H4 (cell line): ENCODE measurements at regions not wholly inside any gene's neighbourhood (a gene's known extent, or its start where the extent isn't known, plus 50 kb on each side); places are given as distances from the start of the nearest gene placed in this dataset.
A peak's percentile ranks its signal among the peaks of the same experiment; 100 is the strongest.

ENCODE experiments used
- DNase-seq: peaks from one replicate; pipeline ENCODE4 v3.0.0-alpha.2; 2015; ENCODE audit warnings: low spot score

DNA sequence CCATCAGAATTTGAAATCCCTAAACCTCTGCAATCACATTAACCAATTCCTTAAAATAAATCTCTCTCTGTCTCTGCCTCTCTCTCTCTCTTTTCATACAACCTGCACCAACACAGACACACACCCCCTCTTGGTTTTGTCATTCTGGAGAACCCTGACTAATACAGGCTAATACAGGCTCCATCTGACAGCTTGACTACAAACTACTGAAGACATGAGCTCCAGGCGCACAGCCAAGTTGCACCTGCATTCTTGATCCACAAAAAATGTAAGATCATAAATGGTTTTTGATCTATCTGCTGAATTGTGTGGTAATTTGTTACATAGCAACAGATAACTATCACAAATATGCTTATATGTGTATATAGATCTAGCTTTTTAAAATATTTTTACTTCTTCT lies 2414.2 kb downstream of the PCDH7 start:
- no peak for DNase-seq

GRCh38 chr4:33149658-33150524 lies 2429.7 kb downstream of the PCDH7 start:
- DNase-seq: no peak

GRCh38 chr4:33150525-33150910 lies 2430.3 kb downstream of the PCDH7 start:
- no peak for DNase-seq

- peak; percentile 62 for DNase-seq
Measured at GRCh38 chr4:33160126-33160525, 2440.0 kb downstream of the PCDH7 start.

DNA sequence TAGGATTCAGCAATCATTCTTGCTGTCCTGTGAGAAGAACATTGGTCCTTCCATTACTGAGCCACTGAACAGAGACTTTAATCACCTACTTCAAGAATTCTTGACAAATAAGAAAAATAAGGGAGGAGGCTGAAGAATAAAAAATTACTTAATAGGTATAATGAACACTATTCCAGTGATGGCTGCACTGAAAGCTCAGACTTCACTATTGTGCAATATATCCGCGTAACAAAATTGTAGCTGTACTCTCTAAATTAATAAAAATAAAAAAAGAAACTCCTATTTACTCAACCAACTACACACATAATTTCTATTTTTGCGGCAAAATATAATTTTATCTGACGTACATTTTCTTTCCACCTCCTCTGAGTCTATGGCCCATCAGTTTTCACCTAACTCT lies 2441.0 kb downstream of the PCDH7 start:
- DNase-seq: no peak

DNA sequence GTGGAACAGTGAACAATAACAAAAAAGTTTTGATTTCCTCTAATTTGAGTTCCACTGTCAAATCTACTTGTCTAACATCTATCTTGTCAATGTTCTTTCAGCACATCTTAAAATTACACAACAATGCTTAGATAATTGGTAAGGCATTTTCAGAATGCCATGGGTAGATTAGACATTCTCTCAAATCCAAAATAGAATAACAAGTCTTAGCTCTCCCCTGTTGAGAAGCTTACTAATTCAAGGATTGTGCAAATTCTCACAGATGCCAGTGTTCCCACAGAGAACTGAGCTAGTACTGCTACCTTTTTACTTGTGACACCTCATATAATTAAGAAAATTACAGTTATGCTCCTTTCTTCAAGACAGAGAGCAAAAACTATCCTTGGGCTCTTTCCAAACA lies 2442.0 kb downstream of the PCDH7 start:
- no peak for DNase-seq

DNA sequence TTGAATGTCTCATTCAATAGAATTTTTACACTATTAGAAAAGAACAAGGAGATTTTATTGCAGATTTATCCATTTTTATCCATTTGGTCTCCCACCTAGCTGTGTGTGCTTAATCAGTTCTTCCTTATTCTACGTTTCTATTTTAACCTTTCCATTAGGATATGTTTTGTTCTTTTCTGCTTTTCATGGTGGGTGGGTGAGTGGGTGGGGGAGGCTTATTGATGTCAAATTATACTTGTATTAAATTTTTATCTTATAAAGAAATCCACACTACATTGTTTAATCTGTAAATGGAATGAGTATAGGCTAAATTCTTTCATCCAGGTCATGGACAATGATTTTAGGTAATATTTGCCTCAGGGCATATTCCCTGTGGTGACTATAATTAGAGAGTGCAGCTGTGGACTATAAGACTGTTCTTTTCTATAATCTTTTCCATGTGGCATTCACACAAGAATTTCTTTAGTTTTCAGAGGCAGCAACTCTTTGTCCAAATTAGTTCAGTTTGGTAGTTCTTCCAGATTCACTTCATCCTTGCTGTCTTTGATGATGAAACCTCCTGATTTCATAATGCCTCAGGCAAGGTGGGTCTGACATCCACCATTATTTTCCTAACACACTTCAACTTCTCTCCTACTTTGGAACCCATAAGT lies 2451.8 kb downstream of the PCDH7 start:
- DNase-seq: no peak

DNA sequence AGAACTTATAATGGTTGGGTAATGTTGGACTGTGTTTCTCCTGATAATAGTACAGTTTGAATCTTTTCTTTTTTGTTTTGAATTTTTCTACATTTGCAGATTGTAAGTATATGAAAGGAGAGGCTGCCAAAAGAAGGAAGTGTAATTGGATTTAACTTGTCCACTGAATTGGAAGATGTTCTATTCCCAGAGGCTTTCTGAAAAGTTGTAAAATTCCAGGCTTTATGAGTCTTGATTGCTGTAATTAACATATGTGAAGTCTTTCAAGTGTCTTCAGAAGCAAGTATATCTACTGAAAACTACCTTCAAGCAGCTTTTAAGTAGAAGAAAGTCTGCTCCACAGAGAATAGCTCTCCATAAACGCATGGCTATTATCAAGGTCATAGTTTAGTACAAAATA lies 2456.4 kb downstream of the PCDH7 start:
- DNase-seq: no peak

GRCh38 chr4:33184657-33185290 lies 2464.6 kb downstream of the PCDH7 start:
- DNase-seq: peak; percentile 94

GRCh38 chr4:33187035-33187434 lies 2466.9 kb downstream of the PCDH7 start:
- DNase-seq: no peak

GRCh38 chr4:33188733-33189132 lies 2468.6 kb downstream of the PCDH7 start:
- no peak for DNase-seq

DNA sequence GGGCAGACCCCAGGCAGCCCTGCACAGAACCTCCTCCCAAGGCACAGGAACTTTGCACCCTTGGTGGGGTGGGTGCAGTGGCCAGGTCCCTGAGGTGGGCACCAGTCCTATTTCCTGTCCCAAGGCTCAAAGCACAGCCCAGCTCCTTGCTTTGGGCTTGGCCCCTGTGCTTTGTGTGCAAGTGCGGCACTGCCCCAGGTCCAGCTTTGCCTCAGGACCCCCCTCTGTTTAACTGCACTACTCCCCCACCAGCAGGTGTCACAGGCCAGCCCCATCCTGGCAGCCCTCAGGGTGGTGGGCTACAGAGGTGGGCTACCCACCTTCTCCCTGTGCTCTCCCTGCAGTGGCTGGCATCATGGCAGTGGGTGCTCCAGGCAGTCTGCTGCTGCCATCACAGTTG lies 2469.0 kb downstream of the PCDH7 start:
- no peak for DNase-seq

- DNase-seq: no peak
Measured at GRCh38 chr4:33193109-33193508, 2472.9 kb downstream of the PCDH7 start.

DNA sequence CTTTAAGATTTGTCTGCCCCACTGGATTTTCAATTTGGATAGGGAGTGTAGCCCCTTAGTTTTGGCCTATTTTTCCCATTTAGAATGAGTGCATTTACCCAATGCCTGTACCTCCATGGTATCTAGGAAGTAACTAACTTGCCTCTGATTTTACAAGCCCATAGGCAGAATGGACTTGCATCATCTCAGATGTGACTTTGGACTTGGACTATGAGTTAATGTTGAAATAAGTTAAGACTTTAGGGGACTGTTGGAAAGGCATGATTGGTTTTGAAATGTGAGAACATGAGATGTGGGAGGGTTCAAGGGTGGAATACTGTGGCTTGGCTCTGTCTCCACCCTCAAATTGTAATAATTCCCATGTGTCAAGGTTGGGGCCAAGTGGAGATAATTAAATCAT lies 2480.2 kb downstream of the PCDH7 start:
- no peak for DNase-seq

DNA sequence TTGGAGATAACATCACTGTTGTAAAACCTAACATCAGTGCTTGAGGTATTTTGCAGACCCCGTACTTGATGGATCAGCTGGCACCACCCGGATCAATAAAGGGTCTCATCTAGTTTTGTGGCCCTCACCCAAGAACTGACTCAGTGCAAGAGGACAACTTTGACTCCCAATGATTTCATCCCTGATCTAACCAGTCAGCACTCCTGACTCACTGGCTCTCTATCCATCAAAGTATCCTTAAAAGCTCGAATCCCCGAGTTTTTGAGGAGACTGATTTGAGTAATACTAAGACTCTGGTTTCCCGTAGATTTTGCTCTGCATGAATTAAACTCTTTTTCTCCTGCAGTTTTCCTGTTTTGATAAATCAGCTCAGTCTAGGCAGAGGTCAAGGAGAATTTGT lies 2498.1 kb downstream of the PCDH7 start:
- no peak for DNase-seq

- DNase-seq: no peak
Measured at GRCh38 chr4:33226133-33226532, 2506.0 kb downstream of the PCDH7 start.

DNA sequence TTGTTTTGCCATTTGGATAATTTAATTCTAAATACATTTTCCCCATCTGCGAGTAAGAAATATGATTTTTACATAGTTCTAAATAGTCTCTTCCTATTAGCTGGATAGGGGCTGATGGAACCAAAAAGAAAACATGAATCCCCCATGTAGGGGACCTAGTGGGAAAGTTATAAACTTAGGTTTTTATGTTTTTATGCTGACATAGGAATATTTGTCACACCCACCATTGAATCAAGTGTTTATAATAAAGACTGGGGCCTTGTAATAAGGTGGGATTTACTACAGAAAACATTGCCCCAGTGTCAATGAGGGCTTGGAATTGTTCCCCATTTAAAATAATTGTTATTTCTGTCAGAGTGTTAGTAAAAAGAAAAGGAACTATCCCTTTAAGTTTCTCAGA lies 2506.6 kb downstream of the PCDH7 start:
- DNase-seq: no peak

DNA sequence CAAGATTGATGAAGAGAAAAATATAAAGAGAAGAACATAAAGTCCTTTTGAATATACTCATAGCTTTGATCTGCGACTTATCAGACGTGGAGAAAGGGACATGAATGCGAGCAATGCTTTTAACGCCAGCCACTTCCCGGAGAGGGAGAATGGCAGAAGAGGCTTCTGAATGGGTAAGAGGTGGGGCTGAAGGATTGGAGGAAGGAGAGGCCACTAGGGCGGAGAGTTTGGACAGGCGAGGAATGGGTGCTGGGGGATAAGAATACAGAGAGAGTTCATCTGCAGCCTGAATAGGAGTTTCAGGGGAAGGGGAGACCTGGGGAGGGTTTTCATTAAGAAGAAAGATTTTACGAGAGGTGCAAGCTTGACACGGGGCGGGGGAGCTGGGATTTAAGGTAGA lies 2534.9 kb downstream of the PCDH7 start:
- DNase-seq: no peak

GRCh38 chr4:33255507-33255906 lies 2535.3 kb downstream of the PCDH7 start:
- no peak for DNase-seq

GRCh38 chr4:33262824-33263223 lies 2542.7 kb downstream of the PCDH7 start:
- no peak for DNase-seq

DNA sequence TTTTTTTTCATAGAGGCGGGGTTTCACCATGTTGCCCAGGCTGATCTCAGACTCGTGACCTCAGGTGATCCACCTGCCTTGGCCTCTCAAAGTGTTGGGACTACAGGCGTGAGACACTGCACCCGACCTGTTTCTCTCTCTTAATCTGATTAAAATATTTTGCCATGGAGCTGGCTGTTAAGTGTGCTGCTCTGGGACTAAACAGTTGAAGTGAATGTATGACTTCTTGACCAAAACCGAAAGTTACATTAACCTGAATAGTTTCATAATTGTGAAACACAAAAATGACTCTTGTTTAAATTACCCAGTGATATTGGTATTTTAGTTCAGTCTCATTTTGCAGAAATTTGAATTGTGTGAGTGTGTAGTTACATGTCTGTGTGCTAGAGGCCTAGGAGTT lies 2548.6 kb downstream of the PCDH7 start:
- no peak for DNase-seq

DNA sequence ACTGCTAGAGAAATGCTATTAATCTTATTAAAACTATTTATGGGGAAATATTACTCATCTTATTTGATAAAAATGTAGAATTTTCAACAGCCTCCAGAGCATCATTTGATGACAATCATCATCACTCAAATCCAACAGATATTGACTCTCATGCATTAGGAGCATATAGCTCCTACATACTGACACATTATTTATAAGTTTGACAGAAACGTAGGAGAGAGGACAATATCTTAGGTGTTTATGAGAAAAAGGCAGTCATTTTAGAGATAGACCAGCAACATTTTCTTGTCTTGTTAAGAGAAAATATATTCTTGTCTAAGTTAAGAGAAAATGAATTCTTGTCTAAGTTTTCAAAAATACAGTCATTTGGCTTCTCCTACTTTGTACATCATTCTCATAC lies 2550.2 kb downstream of the PCDH7 start:
- no peak for DNase-seq

DNA sequence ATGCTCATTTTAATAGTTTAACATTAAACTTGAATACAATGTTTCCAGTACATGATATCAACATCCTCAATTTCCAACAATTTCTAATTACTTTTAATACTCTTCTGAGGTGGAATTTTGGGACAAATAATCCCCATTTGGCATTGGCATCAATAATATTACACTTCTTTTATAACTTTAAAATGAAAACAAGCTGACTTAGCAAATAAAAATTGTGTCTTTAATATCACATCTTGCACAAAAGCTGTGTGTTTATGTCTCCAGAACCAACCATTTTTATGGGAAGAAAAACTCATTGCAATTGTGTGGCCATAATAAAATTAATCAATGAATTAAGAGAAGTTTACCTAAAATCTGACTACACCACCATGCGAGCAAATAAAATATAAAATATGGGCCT lies 2552.6 kb downstream of the PCDH7 start:
- DNase-seq: no peak
